Endothelial cell of umbilical vein (primary cell): ENCODE measurements at regions not wholly inside any gene's neighbourhood (a gene's known extent, or its start where the extent isn't known, plus 50 kb on each side); places are given as distances from the start of the nearest gene placed in this dataset.
"Not testable (repeated sequence)": the region's sequence is repeated elsewhere in the genome, so short reads cannot be mapped to it uniquely, and the experiment has no call there.

Experiments
- EZH2 ChIP-seq: IDR thresholded peaks from 2 replicates; pipeline ENCODE4 v1.6.1; 2012; ENCODE audit warnings: borderline replicate concordance, low read depth, mild to moderate bottlenecking, moderate library complexity, low read length, inconsistent platforms; ENCODE audit not compliant: severe bottlenecking
- MYC ChIP-seq: IDR thresholded peaks from one replicate; pipeline ENCODE4 v1.6.1; 2011; ENCODE audit warnings: mild to moderate bottlenecking, low read depth, low read length
- POLR2A ChIP-seq: IDR thresholded peaks from 2 replicates; pipeline ENCODE4 v1.6.1; 2012; ENCODE audit warnings: low read depth, mild to moderate bottlenecking, control low read depth, low read length
- POLR2AphosphoS5 ChIP-seq: IDR thresholded peaks from 2 replicates; pipeline ENCODE4 v1.6.1; 2012; ENCODE audit warnings: low read depth, mild to moderate bottlenecking, control low read depth, low read length, moderate library complexity; ENCODE audit not compliant: insufficient read depth
- TF ChIP-seq, protein P1 (sequence below), 2 donors: IDR thresholded peaks; 1 replicate in 1 of 2; 2 replicates in 1 of 2; pipeline ENCODE4 v1.5.1; 2011; ENCODE audit warnings: low read length in 2 of 2, mild to moderate bottlenecking in 2 of 2, moderate library complexity in 2 of 2, control low read depth in 1 of 2, inconsistent platforms in 1 of 2, low read depth in 1 of 2; ENCODE audit not compliant: insufficient read depth in 1 of 2; ENCODE audit errors: extremely low read depth in 1 of 2

DNA sequence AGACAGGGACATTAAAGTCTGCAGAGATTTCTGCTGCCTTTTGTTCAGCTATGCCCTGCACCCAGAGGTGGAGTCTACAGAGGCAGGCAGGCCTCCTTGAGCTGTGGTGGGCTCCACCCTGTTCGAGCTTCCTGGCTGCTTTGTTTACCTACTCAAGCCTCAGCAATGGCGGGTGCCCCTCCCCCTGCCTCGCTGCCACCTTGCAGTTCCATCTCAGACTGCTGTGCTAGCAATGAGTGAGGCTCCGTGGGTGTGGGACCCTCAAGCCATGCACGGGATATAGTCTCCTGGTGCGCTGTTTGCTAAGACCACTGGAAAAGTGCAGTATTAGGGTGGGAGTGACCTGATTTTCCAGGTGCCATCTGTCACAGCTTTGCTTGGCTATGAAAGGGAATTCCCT lies 125.4 kb upstream of the FOXG1 start:
- TF ChIP-seq, protein P1, sequence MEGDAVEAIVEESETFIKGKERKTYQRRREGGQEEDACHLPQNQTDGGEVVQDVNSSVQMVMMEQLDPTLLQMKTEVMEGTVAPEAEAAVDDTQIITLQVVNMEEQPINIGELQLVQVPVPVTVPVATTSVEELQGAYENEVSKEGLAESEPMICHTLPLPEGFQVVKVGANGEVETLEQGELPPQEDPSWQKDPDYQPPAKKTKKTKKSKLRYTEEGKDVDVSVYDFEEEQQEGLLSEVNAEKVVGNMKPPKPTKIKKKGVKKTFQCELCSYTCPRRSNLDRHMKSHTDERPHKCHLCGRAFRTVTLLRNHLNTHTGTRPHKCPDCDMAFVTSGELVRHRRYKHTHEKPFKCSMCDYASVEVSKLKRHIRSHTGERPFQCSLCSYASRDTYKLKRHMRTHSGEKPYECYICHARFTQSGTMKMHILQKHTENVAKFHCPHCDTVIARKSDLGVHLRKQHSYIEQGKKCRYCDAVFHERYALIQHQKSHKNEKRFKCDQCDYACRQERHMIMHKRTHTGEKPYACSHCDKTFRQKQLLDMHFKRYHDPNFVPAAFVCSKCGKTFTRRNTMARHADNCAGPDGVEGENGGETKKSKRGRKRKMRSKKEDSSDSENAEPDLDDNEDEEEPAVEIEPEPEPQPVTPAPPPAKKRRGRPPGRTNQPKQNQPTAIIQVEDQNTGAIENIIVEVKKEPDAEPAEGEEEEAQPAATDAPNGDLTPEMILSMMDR (IDR thresholded peaks at IDR 0.05; ENCODE audit: extremely low read depth in 1 of 2, insufficient read depth in 1 of 2, low read depth in 1 of 2, low read length in 2 of 2) = not testable (repeated sequence)
- not testable (repeated sequence) for TF ChIP-seq MYC, EZH2, POLR2A, POLR2AphosphoS5
